HepG2 (cell line): ENCODE measurements at regions not wholly inside any gene's neighbourhood (a gene's known extent, or its start where the extent isn't known, plus 50 kb on each side); places are given as distances from the start of the nearest gene placed in this dataset.

Experiments used
- ATAC-seq: fragments of 200-7000 bp; cut with Tn5 transposase; 3 replicates; pipeline ENCODE4 v1.9.1; 2020; ENCODE audit warnings: mild to moderate bottlenecking, moderate library complexity
- BruUV-seq: library from RNA; stranded (reverse); fragments of 400-500 nt; replicated peaks from 2 replicates; lab custom pipeline; 2021; lab: Mats Ljungman, UMichigan
- CTCF ChIA-PET: fragments of 300-600 bp; formaldehyde crosslinking; extraction: SDS; loops from one replicate; lab custom pipeline; 2021; ENCODE audit warnings: low total read pairs, inconsistent platforms, low intra/inter-chr PET ratio; lab: Yijun Ruan, JAX
- POLR2A ChIA-PET: fragments of 350-600 bp; sonication (Branson Sonifier 250); formaldehyde crosslinking; loops from one replicate; lab custom pipeline; 2020; ENCODE audit warnings: antibody characterized with exemption, inconsistent platforms; lab: Yijun Ruan, JAX
- DNase-seq: peaks from one replicate; pipeline ENCODE4 v3.0.0-alpha.2; 2015; ENCODE audit warnings: low spot score
- FAIRE-seq: peaks from 3 replicates; lab custom pipeline; 2011; peaks lifted over from hg19 to GRCh38; lab: Jason Lieb, UNC
- H2AFZ ChIP-seq: one replicate; pipeline ENCODE4 v1.6.1; 2011; ENCODE audit warnings: low read length, inconsistent platforms
- H3K27ac ChIP-seq: fragments of 300-600 bp; 3 replicates; pipeline ENCODE4 v1.8.0; 2011; ENCODE audit warnings: mixed run types, mild to moderate bottlenecking, mixed read lengths, low read length, inconsistent platforms; ENCODE audit not compliant: insufficient read depth; ENCODE audit errors: extremely low read length
- H3K27me3 ChIP-seq, 2 experiments: fragments of 200-600 bp in 1 of 2; 2 replicates in 1 of 2; 3 replicates in 1 of 2; pipeline versions ENCODE4 v1.6.0 to v1.8.0; 2011; ENCODE audit warnings: low read length in 2 of 2, mild to moderate bottlenecking in 2 of 2, moderate library complexity in 2 of 2, inconsistent platforms in 1 of 2; ENCODE audit not compliant: insufficient read depth in 2 of 2, control insufficient read depth in 1 of 2
- H3K36me3 ChIP-seq, 2 experiments: fragments of 200-600 bp in 1 of 2; replicated peaks in 1 of 2; 2 replicates in 1 of 2; 3 replicates in 1 of 2; pipeline versions ENCODE4 v1.5.1 to v1.8.0; 2011; ENCODE audit warnings: low read length in 2 of 2, inconsistent platforms in 1 of 2; ENCODE audit not compliant: insufficient read depth in 2 of 2, control insufficient read depth in 1 of 2
- H3K4me1 ChIP-seq: 2 replicates; pipeline ENCODE4 v1.5.1; 2012; ENCODE audit warnings: low read length, inconsistent platforms; ENCODE audit not compliant: insufficient read depth
- H3K4me2 ChIP-seq: 2 replicates; pipeline ENCODE4 v1.6.0; 2011; ENCODE audit warnings: low read depth, low read length, inconsistent platforms
- H3K4me3 ChIP-seq, 3 experiments: fragments of 200-600 bp in 1 of 3; sonication (generic), shearing (Covaris generic) in 1 of 3; replicated peaks in 1 of 3; 2 replicates each; pipeline ENCODE4 v1.5.1; 2011 to 2016; ENCODE audit warnings: low read length in 3 of 3, inconsistent platforms in 2 of 3, low read depth in 2 of 3, mild to moderate bottlenecking in 2 of 3, control low read depth in 1 of 3, mixed read lengths in 1 of 3; ENCODE audit not compliant: insufficient read depth in 1 of 3
- H3K79me2 ChIP-seq: one replicate; pipeline ENCODE4 v1.6.1; 2011; ENCODE audit warnings: low read length, inconsistent platforms; ENCODE audit not compliant: insufficient read depth
- H3K9ac ChIP-seq: 2 replicates; pipeline ENCODE4 v1.6.0; 2011; ENCODE audit warnings: mild to moderate bottlenecking, low read depth, low read length, inconsistent platforms; ENCODE audit not compliant: insufficient read depth
- H3K9me3 ChIP-seq: 2 replicates; pipeline ENCODE4 v1.5.1; 2012; ENCODE audit warnings: mild to moderate bottlenecking, low read length
- H4K20me1 ChIP-seq: 2 replicates; pipeline ENCODE4 v1.6.0; 2011; ENCODE audit warnings: inconsistent platforms, mild to moderate bottlenecking, low read length, moderate library complexity; ENCODE audit not compliant: insufficient read depth
- ATF6 ChIP-seq: sonication (generic); formaldehyde crosslinking; conservative IDR thresholded peaks from 2 replicates; pipeline ENCODE4 v1.4.0; 2020; ENCODE audit warnings: missing genetic modification reagents
- IKZF4 ChIP-seq: sonication (generic); formaldehyde crosslinking; IDR thresholded peaks from 2 replicates; pipeline ENCODE4 v1.5.1; 2020; ENCODE audit warnings: borderline replicate concordance, mild to moderate bottlenecking, low read depth, missing genetic modification reagents; ENCODE audit errors: not compliant biosample characterization
- MXD1 ChIP-seq: sonication (generic); formaldehyde crosslinking; IDR thresholded peaks from 2 replicates; pipeline ENCODE4 v1.4.0; 2020; ENCODE audit warnings: mild to moderate bottlenecking, missing genetic modification reagents
- SPEN ChIP-seq: sonication (generic); formaldehyde crosslinking; IDR thresholded peaks from 2 replicates; pipeline ENCODE4 v1.5.1; 2020; ENCODE audit warnings: low read depth, mild to moderate bottlenecking, missing genetic modification reagents
- TAF1 ChIP-seq: sonication (generic); formaldehyde crosslinking; IDR thresholded peaks from 2 replicates; pipeline ENCODE4 v1.4.0; 2020; ENCODE audit warnings: missing genetic modification reagents
- TEAD2 ChIP-seq: sonication (generic); formaldehyde crosslinking; IDR thresholded peaks from 2 replicates; pipeline ENCODE4 v1.9.0; 2021; ENCODE audit warnings: missing genetic modification reagents
- ZBTB8A ChIP-seq: sonication (generic); formaldehyde crosslinking; IDR thresholded peaks from 2 replicates; pipeline ENCODE4 v1.4.0; 2020; ENCODE audit warnings: mild to moderate bottlenecking, low read depth, missing genetic modification reagents, borderline replicate concordance
- ZMAT5 ChIP-seq: sonication (generic); formaldehyde crosslinking; IDR thresholded peaks from 2 replicates; pipeline ENCODE4 v1.5.0; 2020; ENCODE audit warnings: mild to moderate bottlenecking, low read depth, missing genetic modification reagents, borderline replicate concordance
- ZNF484 ChIP-seq: sonication (generic); formaldehyde crosslinking; IDR thresholded peaks from 2 replicates; pipeline ENCODE4 v1.5.1; 2020; ENCODE audit warnings: mild to moderate bottlenecking, low read depth, missing genetic modification reagents, borderline replicate concordance
- ZNF710 ChIP-seq: sonication (generic); formaldehyde crosslinking; IDR thresholded peaks from 2 replicates; pipeline ENCODE4 v1.5.0; 2020; ENCODE audit warnings: mild to moderate bottlenecking, missing genetic modification reagents, borderline replicate concordance
- ZNF780A ChIP-seq: sonication (generic); formaldehyde crosslinking; IDR thresholded peaks from 2 replicates; pipeline ENCODE4 v1.8.0; 2022; ENCODE audit warnings: mild to moderate bottlenecking, missing genetic modification reagents, moderate library complexity
- WGBS: methylation state at CpG from one replicate; pipeline ENCODE4 v1.1.6; 2017; ENCODE audit warnings: low lambda C conversion rate; 5-methylcytosine and 5-hydroxymethylcytosine counted together
- in situ Hi-C: cut with HindIII; loops from 2 replicates; pipeline ENCODE4 v1.10.0; 2017; ENCODE audit warnings: low pct_unique_long_range_greater_than_20kb; ENCODE audit not compliant: extremely low pct_ligation_motif_present
- intact Hi-C: fragments of 100-400 bp; cut with micrococcal nuclease; formaldehyde crosslinking; loops from one replicate; pipeline ENCODE4 v1.10.0; 2022; ENCODE audit not compliant: unreplicated experiment

GRCh38 chr12:58814036-58814435 is 106.3 kb downstream of the LRIG3 start:
- H3K79me2 ChIP-seq, result no peaks in the 10 kb centered on the region
- H3K36me3 ChIP-seq, result no peaks in the 10 kb centered on the region
- H4K20me1 ChIP-seq, result no peaks in the 10 kb centered on the region
- FAIRE-seq (no peak), ATAC-seq (no peak), DNase-seq (no peak)
- no peak overlapping the region for H2AFZ ChIP-seq
- H3K9ac ChIP-seq, result no peak overlapping the region
- intact Hi-C loops, result loop anchor here (10.0 kb wide), 1 partner anchor 129 kb away; no protein-coding TSS in a partner anchor
- no peaks in the 10 kb centered on the region for H3K27me3 ChIP-seq
- no peaks in the 10 kb centered on the region for H3K4me1 ChIP-seq
- TF ChIP-seq SPEN (CRISPR knock-in tag) (no peak), ZMAT5 (CRISPR knock-in tag) (no peak), TAF1 (CRISPR knock-in tag) (no peak), IKZF4 (no peak), ZNF780A (CRISPR knock-in tag) (no peak), ZNF710 (no peak), ZNF484 (no peak), TEAD2 (CRISPR knock-in tag) (no peak), ATF6 (no peak), MXD1 (CRISPR knock-in tag) (no peak), ZBTB8A (no peak)
- in situ Hi-C loops, result no loop called here
- no peak overlapping the region for H3K4me2 ChIP-seq
- H3K9me3 ChIP-seq, result no peaks in the 10 kb centered on the region
- CTCF ChIA-PET, result no interaction called here
- POLR2A ChIA-PET, result no interaction called here
- WGBS, result 0% methylated on average over 1 of the region's 1 CpG
- no peak overlapping the region for H3K4me3 ChIP-seq
- no peak overlapping the region for H3K27ac ChIP-seq
- BruUV-seq, result no TSS peak
